ENCODE measurements at regions not wholly inside any gene's neighbourhood (a gene's known extent, or its start where the extent isn't known, plus 50 kb on each side); places are given as distances from the start of the nearest gene placed in this dataset.
"Not testable (repeated sequence)": the region's sequence is repeated elsewhere in the genome, so short reads cannot be mapped to it uniquely, and the experiment has no call there.

DNA sequence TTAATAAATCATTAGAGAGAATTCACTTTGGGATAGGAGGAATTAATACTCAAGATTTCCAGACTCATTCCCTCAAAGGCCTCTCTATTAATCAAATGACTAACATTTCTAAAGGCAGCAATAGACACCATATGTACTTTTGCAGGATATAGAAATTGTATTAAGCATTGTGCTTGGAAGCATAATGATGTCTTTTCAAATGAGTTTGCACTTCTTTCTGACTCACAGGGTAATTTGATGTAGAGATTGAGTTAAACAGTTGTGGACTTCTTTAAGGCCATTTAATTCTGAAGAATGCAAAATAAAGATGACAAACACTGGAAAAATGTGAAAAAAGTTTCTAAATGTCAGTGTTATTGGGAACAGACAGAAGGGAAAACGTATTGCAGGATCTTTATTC, 63.4 kb upstream of the CSRP2 start:
- Mint-ChIP-seq H3K27ac (peak overlapping the region in 2 of 3 experiments; percentile 17 to 45), H3K27me3 (ENCODE audit: low read depth) (no peaks in the 10 kb centered on the region), H3K4me1 (peaks cover 17% of the 10 kb centered on the region), H3K36me3 (ENCODE audit: low read depth) (no peaks in the 10 kb centered on the region), H3K9me3 (no peaks in the 10 kb centered on the region), H3K4me3 (no peak overlapping the region)
- no peak for TF ChIP-seq CTCF (IDR thresholded peaks at IDR 0.05; ENCODE audit: unreplicated experiment in 3 of 3)

DNA sequence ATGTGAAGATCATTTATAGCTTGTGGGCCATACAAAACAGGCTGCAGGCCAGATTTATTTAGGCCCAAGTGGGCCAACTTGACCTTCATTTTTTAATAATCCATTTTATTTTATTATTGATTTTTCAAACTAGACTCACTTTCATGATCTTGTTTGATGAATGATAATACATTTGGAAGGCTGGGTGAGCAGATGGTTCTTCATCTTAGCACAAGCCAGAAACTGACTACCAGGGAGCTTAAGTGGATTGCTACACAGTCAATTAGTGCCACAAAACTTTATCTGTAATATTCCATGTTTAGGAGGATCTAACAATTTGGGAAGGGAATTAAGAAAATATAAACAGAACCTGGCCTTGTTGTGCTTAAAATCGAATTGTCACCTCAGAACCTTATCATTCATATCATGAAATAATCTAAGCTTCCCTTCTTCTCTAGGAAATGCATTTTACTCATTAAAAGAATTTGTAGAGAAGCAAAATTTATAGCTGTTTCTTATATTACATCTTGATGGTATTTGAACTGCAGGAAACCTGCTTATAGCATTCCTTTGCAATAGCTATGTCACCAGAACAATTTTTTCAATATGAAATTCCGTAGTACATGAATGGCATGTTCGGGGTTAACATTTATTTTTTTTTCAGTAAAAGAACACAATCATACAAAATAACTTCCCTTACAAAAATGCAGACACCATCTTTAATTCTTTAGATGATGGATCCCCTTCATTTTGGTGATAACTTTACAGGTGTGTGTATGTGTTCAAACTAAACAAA, 62.0 kb upstream of the CSRP2 start:
- no peak overlapping the region for H3K4me3 Mint-ChIP-seq
- H3K27ac Mint-ChIP-seq: no peak overlapping the region
- H3K9me3 Mint-ChIP-seq: no peaks in the 10 kb centered on the region
- TF ChIP-seq CTCF (IDR thresholded peaks at IDR 0.05; ENCODE audit: unreplicated experiment in 3 of 3): no peak
- peaks cover 15% of the 10 kb centered on the region for H3K4me1 Mint-ChIP-seq
- no peaks in the 10 kb centered on the region for H3K36me3 Mint-ChIP-seq (ENCODE audit: low read depth)
- no peaks in the 10 kb centered on the region for H3K27me3 Mint-ChIP-seq (ENCODE audit: low read depth)

GRCh38 chr12:76939701-76940100, 60.9 kb upstream of the CSRP2 start:
- no peak for TF ChIP-seq CTCF (IDR thresholded peaks at IDR 0.05; ENCODE audit: unreplicated experiment in 3 of 3)
- Mint-ChIP-seq H3K4me1 (peaks cover 15% of the 10 kb centered on the region), H3K27me3 (ENCODE audit: low read depth) (no peaks in the 10 kb centered on the region)

GRCh38 chr12:76936275-76937193, 57.7 kb upstream of the CSRP2 start:
- no peaks in the 10 kb centered on the region for H3K36me3 Mint-ChIP-seq (ENCODE audit: low read depth)

More at GRCh38 chr12:76939701-76940100, 60.9 kb upstream of the CSRP2 start:
- Mint-ChIP-seq H3K9me3 (no peaks in the 10 kb centered on the region), H3K4me3 (no peak overlapping the region), H3K36me3 (ENCODE audit: low read depth) (no peaks in the 10 kb centered on the region), H3K27ac (no peak overlapping the region)

DNA sequence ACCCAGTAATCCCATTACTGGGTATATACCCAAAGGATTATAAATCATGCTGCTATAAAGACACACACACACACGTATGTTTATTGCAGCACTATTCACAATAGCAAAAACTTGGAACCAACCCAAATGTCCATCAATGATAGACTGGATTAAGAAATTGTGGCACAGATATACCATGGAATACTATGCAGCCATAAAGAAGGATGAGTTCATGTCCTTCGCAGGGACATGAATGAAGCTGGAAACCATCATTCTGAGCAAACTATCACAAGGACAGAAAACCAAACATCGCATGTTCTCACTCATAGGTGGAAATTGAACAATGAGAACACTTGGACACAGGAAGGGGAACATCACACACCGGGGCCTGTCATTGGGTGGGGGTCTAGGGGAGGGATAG, 54.6 kb upstream of the CSRP2 start:
- not testable (repeated sequence) for H3K9me3 Mint-ChIP-seq; H3K27ac Mint-ChIP-seq; H3K4me3 Mint-ChIP-seq; H3K36me3 Mint-ChIP-seq (ENCODE audit: low read depth); H3K4me1 Mint-ChIP-seq; H3K27me3 Mint-ChIP-seq (ENCODE audit: low read depth)

More at GRCh38 chr12:76936275-76937193, 57.7 kb upstream of the CSRP2 start:
- no peak for TF ChIP-seq CTCF (IDR thresholded peaks at IDR 0.05; ENCODE audit: unreplicated experiment in 3 of 3)
- Mint-ChIP-seq H3K4me1 (no peaks in the 10 kb centered on the region), H3K9me3 (no peaks in the 10 kb centered on the region), H3K27me3 (ENCODE audit: low read depth) (no peaks in the 10 kb centered on the region), H3K4me3 (no peak overlapping the region), H3K27ac (no peak overlapping the region)

DNA sequence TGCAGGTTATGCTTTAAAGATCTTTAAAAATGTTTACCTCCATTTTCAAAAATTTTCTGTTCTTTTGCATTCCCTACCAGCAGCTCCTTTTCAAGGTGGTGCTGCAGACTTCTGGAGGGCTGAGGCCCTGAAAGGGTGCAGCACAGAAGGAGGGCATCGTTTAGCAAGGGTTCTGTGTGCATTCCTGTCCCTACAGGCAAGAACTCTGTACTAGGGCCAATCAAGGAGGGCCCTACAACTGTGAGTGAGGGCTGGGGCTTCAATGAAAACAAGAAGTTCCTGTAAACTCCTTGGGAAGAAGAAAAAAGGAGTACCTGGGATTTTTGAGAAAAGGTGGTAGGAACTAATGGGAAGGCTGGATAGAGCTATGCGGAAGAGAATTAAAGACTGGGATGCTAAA, 50.7 kb upstream of the CSRP2 start:
- Mint-ChIP-seq H3K4me1 (peaks cover 14% of the 10 kb centered on the region), H3K4me3 (no peak overlapping the region), H3K9me3 (peaks cover 3% of the 10 kb centered on the region), H3K36me3 (ENCODE audit: low read depth) (no peaks in the 10 kb centered on the region), H3K27ac (peak overlapping the region in 1 of 3 experiments; percentile 90), H3K27me3 (ENCODE audit: low read depth) (no peaks in the 10 kb centered on the region)
- no peak for TF ChIP-seq CTCF (IDR thresholded peaks at IDR 0.05; ENCODE audit: unreplicated experiment in 3 of 3)

Data from nephron (organoid).